PC-9 (cell line): ENCODE measurements at regions not wholly inside any gene's neighbourhood (a gene's known extent, or its start where the extent isn't known, plus 50 kb on each side); places are given as distances from the start of the nearest gene placed in this dataset.

Experiments used
- EZH2 ChIP-seq: fragments of 200-600 bp; sonication (generic); IDR thresholded peaks from 2 replicates; pipeline ENCODE4 v1.8.0; 2017; ENCODE audit warnings: antibody characterized with exemption, low read depth
- TF ChIP-seq, protein P1 (sequence below): fragments of 200-600 bp; sonication (generic); conservative IDR thresholded peaks from 2 replicates; pipeline ENCODE4 v1.6.1; 2017; ENCODE audit warnings: mixed run types, antibody characterized with exemption, mild to moderate bottlenecking, moderate library complexity

DNA sequence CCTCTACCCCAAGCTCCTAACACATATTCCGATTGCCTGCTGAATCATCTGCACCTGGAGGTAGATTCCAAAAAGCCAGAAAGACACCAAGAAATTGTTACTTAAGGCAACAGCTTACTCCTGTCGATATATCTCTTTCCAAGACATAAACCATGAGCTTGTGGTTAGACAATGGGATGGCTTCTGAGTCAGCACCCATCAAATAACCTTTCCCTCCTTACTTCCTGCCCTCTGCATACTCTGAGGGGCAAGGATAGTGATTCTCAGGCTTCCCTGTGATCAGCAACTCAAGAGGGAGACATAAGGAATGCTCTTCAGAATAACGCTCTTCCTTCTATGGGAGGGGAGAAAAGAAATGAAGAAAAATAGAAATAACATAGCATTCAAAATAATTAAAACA, 70.9 kb downstream of the TMEM215 start:
- TF ChIP-seq, protein P1, sequence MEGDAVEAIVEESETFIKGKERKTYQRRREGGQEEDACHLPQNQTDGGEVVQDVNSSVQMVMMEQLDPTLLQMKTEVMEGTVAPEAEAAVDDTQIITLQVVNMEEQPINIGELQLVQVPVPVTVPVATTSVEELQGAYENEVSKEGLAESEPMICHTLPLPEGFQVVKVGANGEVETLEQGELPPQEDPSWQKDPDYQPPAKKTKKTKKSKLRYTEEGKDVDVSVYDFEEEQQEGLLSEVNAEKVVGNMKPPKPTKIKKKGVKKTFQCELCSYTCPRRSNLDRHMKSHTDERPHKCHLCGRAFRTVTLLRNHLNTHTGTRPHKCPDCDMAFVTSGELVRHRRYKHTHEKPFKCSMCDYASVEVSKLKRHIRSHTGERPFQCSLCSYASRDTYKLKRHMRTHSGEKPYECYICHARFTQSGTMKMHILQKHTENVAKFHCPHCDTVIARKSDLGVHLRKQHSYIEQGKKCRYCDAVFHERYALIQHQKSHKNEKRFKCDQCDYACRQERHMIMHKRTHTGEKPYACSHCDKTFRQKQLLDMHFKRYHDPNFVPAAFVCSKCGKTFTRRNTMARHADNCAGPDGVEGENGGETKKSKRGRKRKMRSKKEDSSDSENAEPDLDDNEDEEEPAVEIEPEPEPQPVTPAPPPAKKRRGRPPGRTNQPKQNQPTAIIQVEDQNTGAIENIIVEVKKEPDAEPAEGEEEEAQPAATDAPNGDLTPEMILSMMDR, result no peak
- TF ChIP-seq EZH2, result no peak
